ENCODE measurements at regions not wholly inside any gene's neighbourhood (a gene's known extent, or its start where the extent isn't known, plus 50 kb on each side); places are given as distances from the start of the nearest gene placed in this dataset.

- TF ChIP-seq FOXK2 (IDR thresholded peaks at IDR 0.05): no peak
- no peak for TF ChIP-seq BHLHE40 (IDR thresholded peaks at IDR 0.05; ENCODE audit: borderline replicate concordance)
- no peak for TF ChIP-seq TARDBP (IDR thresholded peaks at IDR 0.05)
- no peak for TF ChIP-seq L3MBTL2 (conservative IDR thresholded peaks at IDR 0.05)
- no peak for TF ChIP-seq ELF4 (IDR thresholded peaks at IDR 0.05)
- no peak for TF ChIP-seq HDGF (IDR thresholded peaks at IDR 0.05; ENCODE audit: borderline replicate concordance)
- no peak for TF ChIP-seq ARNT (IDR thresholded peaks at IDR 0.05)
- no peak for TF ChIP-seq SUZ12 (IDR thresholded peaks at IDR 0.05)
- TF ChIP-seq CTBP1 (IDR thresholded peaks at IDR 0.05; ENCODE audit: borderline replicate concordance): no peak
- no peak for TF ChIP-seq FOXM1 (IDR thresholded peaks at IDR 0.05; ENCODE audit: borderline replicate concordance)
- TF ChIP-seq LEF1 (IDR thresholded peaks at IDR 0.05; ENCODE audit: borderline replicate concordance): no peak
- no peak for DNase-seq (ENCODE audit: extremely low spot score)
- CTCF ChIA-PET: no interaction called here
- POLR2A ChIA-PET: no interaction called here
Measured at GRCh38 chr2:16155766-16156165, 215.4 kb downstream of the MYCN start.

GRCh38 chr2:16155366-16155765 is 215.0 kb downstream of the MYCN start:
- TF ChIP-seq SUZ12 (IDR thresholded peaks at IDR 0.05) (no peak), FOXA1 (IDR thresholded peaks at IDR 0.05) (no peak), BHLHE40 (IDR thresholded peaks at IDR 0.05; ENCODE audit: borderline replicate concordance) (no peak), HDGF (IDR thresholded peaks at IDR 0.05; ENCODE audit: borderline replicate concordance) (no peak), CTBP1 (IDR thresholded peaks at IDR 0.05; ENCODE audit: borderline replicate concordance) (no peak), LEF1 (IDR thresholded peaks at IDR 0.05; ENCODE audit: borderline replicate concordance) (no peak), TARDBP (IDR thresholded peaks at IDR 0.05) (no peak), SP1 (IDR thresholded peaks at IDR 0.05) (no peak), FOXK2 (IDR thresholded peaks at IDR 0.05) (no peak), FOXM1 (IDR thresholded peaks at IDR 0.05; ENCODE audit: borderline replicate concordance) (no peak), L3MBTL2 (conservative IDR thresholded peaks at IDR 0.05) (no peak), ARNT (IDR thresholded peaks at IDR 0.05) (no peak), ZNF384 (IDR thresholded peaks at IDR 0.05) (no peak), ELF4 (IDR thresholded peaks at IDR 0.05) (no peak), NFRKB (IDR thresholded peaks at IDR 0.05) (no peak)
- TF ChIP-seq, protein P1, sequence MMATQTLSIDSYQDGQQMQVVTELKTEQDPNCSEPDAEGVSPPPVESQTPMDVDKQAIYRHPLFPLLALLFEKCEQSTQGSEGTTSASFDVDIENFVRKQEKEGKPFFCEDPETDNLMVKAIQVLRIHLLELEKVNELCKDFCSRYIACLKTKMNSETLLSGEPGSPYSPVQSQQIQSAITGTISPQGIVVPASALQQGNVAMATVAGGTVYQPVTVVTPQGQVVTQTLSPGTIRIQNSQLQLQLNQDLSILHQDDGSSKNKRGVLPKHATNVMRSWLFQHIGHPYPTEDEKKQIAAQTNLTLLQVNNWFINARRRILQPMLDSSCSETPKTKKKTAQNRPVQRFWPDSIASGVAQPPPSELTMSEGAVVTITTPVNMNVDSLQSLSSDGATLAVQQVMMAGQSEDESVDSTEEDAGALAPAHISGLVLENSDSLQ (IDR thresholded peaks at IDR 0.05): no peak
- POLR2A ChIA-PET: no interaction called here
- no peak for DNase-seq (ENCODE audit: extremely low spot score)
- CTCF ChIA-PET: no interaction called here

DNA sequence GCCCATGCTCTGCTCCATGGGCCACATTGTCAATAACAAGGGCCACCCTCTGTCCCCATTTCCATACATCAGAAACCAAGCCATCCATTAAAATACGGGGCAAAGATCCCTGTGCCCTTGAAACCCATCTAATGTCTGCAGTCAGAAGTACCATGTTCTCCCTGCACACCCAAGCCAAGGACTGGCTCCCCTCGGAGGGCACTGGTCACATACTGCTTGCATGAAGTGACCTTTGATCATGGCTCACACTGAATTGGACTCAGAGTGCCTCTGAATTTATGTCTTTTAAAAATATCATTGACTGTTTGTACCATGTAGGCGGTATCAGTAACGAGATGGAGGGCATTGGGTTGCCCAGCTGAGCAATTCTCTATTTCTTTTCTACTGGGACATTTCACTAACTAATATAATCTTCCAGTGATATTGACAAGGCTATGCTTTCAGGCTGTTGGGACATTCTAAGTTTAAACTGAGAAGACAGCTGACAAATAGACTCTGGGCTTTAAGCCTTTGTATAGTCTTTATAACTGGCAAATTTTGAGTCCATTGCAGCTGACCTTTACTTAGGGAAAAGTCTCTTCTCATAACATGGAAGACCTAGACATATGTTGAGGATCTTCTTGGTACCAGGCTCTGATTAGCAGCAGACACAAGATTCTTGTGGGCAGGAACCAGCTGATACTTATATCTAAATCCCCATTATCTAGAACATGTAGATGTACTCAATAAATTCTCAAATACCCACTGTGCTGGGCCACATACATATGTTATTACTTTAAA is 214.3 kb downstream of the MYCN start:
- no peak for DNase-seq (ENCODE audit: extremely low spot score)
- TF ChIP-seq LEF1 (IDR thresholded peaks at IDR 0.05; ENCODE audit: borderline replicate concordance) (no peak), ZNF384 (IDR thresholded peaks at IDR 0.05) (no peak), BHLHE40 (IDR thresholded peaks at IDR 0.05; ENCODE audit: borderline replicate concordance) (no peak), SP1 (IDR thresholded peaks at IDR 0.05) (no peak), NFRKB (IDR thresholded peaks at IDR 0.05) (no peak), HDGF (IDR thresholded peaks at IDR 0.05; ENCODE audit: borderline replicate concordance) (no peak), TARDBP (IDR thresholded peaks at IDR 0.05) (no peak), SUZ12 (IDR thresholded peaks at IDR 0.05) (no peak), ELF4 (IDR thresholded peaks at IDR 0.05) (no peak), FOXA1 (IDR thresholded peaks at IDR 0.05) (no peak), ARNT (IDR thresholded peaks at IDR 0.05) (no peak), CTBP1 (IDR thresholded peaks at IDR 0.05; ENCODE audit: borderline replicate concordance) (no peak), FOXK2 (IDR thresholded peaks at IDR 0.05) (no peak), FOXM1 (IDR thresholded peaks at IDR 0.05; ENCODE audit: borderline replicate concordance) (no peak)
- POLR2A ChIA-PET: no interaction called here
- CTCF ChIA-PET: no interaction called here

GRCh38 chr2:16154061-16154460 is 213.7 kb downstream of the MYCN start:
- no peak for DNase-seq (ENCODE audit: extremely low spot score)
- TF ChIP-seq BHLHE40 (IDR thresholded peaks at IDR 0.05; ENCODE audit: borderline replicate concordance) (no peak), ELF4 (IDR thresholded peaks at IDR 0.05) (no peak), SUZ12 (IDR thresholded peaks at IDR 0.05) (no peak), CTBP1 (IDR thresholded peaks at IDR 0.05; ENCODE audit: borderline replicate concordance) (no peak), SP1 (IDR thresholded peaks at IDR 0.05) (no peak), ZNF384 (IDR thresholded peaks at IDR 0.05) (no peak), FOXA1 (IDR thresholded peaks at IDR 0.05) (no peak), NFRKB (IDR thresholded peaks at IDR 0.05) (no peak), L3MBTL2 (conservative IDR thresholded peaks at IDR 0.05) (no peak), ARNT (IDR thresholded peaks at IDR 0.05) (no peak)
- CTCF ChIA-PET: no interaction called here

GRCh38 chr2:16153754-16154035 is 213.3 kb downstream of the MYCN start:
- no peak for DNase-seq (ENCODE audit: extremely low spot score)
- ChIA-PET POLR2A (no interaction called here), CTCF (no interaction called here)
- TF ChIP-seq NFRKB (IDR thresholded peaks at IDR 0.05): no peak
- no peak for TF ChIP-seq SUZ12 (IDR thresholded peaks at IDR 0.05)
- TF ChIP-seq BHLHE40 (IDR thresholded peaks at IDR 0.05; ENCODE audit: borderline replicate concordance): no peak
- TF ChIP-seq ZNF384 (IDR thresholded peaks at IDR 0.05): no peak
- TF ChIP-seq, protein P1 (IDR thresholded peaks at IDR 0.05): no peak
- no peak for TF ChIP-seq LEF1 (IDR thresholded peaks at IDR 0.05; ENCODE audit: borderline replicate concordance)
- TF ChIP-seq TARDBP (IDR thresholded peaks at IDR 0.05): no peak
- no peak for TF ChIP-seq HDGF (IDR thresholded peaks at IDR 0.05; ENCODE audit: borderline replicate concordance)
- no peak for TF ChIP-seq ARNT (IDR thresholded peaks at IDR 0.05)
- TF ChIP-seq ELF4 (IDR thresholded peaks at IDR 0.05): no peak
- no peak for TF ChIP-seq FOXA1 (IDR thresholded peaks at IDR 0.05)
- no peak for TF ChIP-seq FOXM1 (IDR thresholded peaks at IDR 0.05; ENCODE audit: borderline replicate concordance)
- TF ChIP-seq CTBP1 (IDR thresholded peaks at IDR 0.05; ENCODE audit: borderline replicate concordance): no peak
- TF ChIP-seq L3MBTL2 (conservative IDR thresholded peaks at IDR 0.05): no peak
- TF ChIP-seq SP1 (IDR thresholded peaks at IDR 0.05): no peak
- TF ChIP-seq FOXK2 (IDR thresholded peaks at IDR 0.05): no peak

More at GRCh38 chr2:16154061-16154460, 213.7 kb downstream of the MYCN start:
- POLR2A ChIA-PET: no interaction called here
